Fibroblast of lung (primary cell): ENCODE measurements at regions not wholly inside any gene's neighbourhood (a gene's known extent, or its start where the extent isn't known, plus 50 kb on each side); places are given as distances from the start of the nearest gene placed in this dataset.

ENCODE experiments used
- DNase-seq, 2 donors: peaks; one replicate each; pipeline versions ENCODE4 v3.0.0 to v3.0.0-alpha.2; 2010; ENCODE audit warnings: low read depth in 2 of 2
- H2AFZ ChIP-seq: 2 replicates; pipeline ENCODE4 v1.5.1; 2012; ENCODE audit warnings: low read length, control low read depth, inconsistent platforms
- H3K27ac ChIP-seq: 2 replicates; pipeline ENCODE4 v1.5.1; 2011; ENCODE audit warnings: low read length, control low read depth; ENCODE audit not compliant: insufficient read depth
- H3K27me3 ChIP-seq: 2 replicates; pipeline ENCODE4 v1.5.1; 2011; ENCODE audit warnings: mild to moderate bottlenecking, low read length; ENCODE audit not compliant: control insufficient read depth, insufficient read depth
- H3K36me3 ChIP-seq: 2 replicates; pipeline ENCODE4 v1.5.1; 2011; ENCODE audit warnings: low read length; ENCODE audit not compliant: control insufficient read depth, insufficient read depth
- H3K4me1 ChIP-seq: 2 replicates; pipeline ENCODE4 v1.5.1; 2011; ENCODE audit warnings: low read length; ENCODE audit not compliant: control insufficient read depth, insufficient read depth; ENCODE audit errors: extremely low read depth
- H3K4me2 ChIP-seq: 2 replicates; pipeline ENCODE4 v1.5.1; 2011; ENCODE audit warnings: low read length, control low read depth; ENCODE audit not compliant: insufficient read depth; ENCODE audit errors: extremely low read depth
- H3K4me3 ChIP-seq, 4 experiments: fragments of 200-600 bp in 1 of 4; sonication (generic) in 1 of 4; replicated peaks in 1 of 4; 2 replicates each; pipeline ENCODE4 v1.5.1; 2011 to 2016; ENCODE audit warnings: low read length in 4 of 4, low read depth in 3 of 4, mild to moderate bottlenecking in 3 of 4, control low read depth in 2 of 4, inconsistent platforms in 1 of 4, mixed read lengths in 1 of 4; ENCODE audit not compliant: insufficient read depth in 1 of 4; ENCODE audit errors: control extremely low read depth in 1 of 4
- H3K79me2 ChIP-seq: 2 replicates; pipeline ENCODE4 v1.5.1; 2012; ENCODE audit warnings: mild to moderate bottlenecking, low read length, inconsistent platforms; ENCODE audit not compliant: control insufficient read depth, insufficient read depth
- H3K9ac ChIP-seq: 2 replicates; pipeline ENCODE4 v1.5.1; 2011; ENCODE audit warnings: mild to moderate bottlenecking, low read length, control low read depth; ENCODE audit not compliant: insufficient read depth
- H3K9me3 ChIP-seq: 2 replicates; pipeline ENCODE4 v1.5.1; 2012; ENCODE audit warnings: low read depth, low read length; ENCODE audit not compliant: control insufficient read depth, insufficient read depth
- H4K20me1 ChIP-seq: 2 replicates; pipeline ENCODE4 v1.5.1; 2011; ENCODE audit warnings: low read length; ENCODE audit not compliant: control insufficient read depth, insufficient read depth; ENCODE audit errors: extremely low read depth
- CTCF ChIP-seq, 2 donors: IDR thresholded peaks in 1 of 2; conservative IDR thresholded peaks in 1 of 2; 1 replicate in 1 of 2; 2 replicates in 1 of 2; pipeline ENCODE4 v1.5.1; 2011 to 2012; ENCODE audit warnings: low read length in 2 of 2, control low read depth in 1 of 2, inconsistent platforms in 1 of 2, low read depth in 1 of 2, mild to moderate bottlenecking in 1 of 2
- EZH2 ChIP-seq: IDR thresholded peaks from 2 replicates; pipeline ENCODE4 v1.5.1; 2012; ENCODE audit warnings: low read length, control low read depth, mild to moderate bottlenecking; ENCODE audit errors: missing control alignments

- H3K36me3 ChIP-seq, result no peaks in the 10 kb centered on the region
- no peak overlapping the region for H3K4me3 ChIP-seq
- no peaks in the 10 kb centered on the region for H3K27me3 ChIP-seq
- DNase-seq, result no peak
- TF ChIP-seq EZH2 (no peak), CTCF (conservative IDR thresholded peaks at IDR 0.05 in 1 of 2, IDR thresholded peaks at IDR 0.05 in 1 of 2; ENCODE audit: low read depth in 1 of 2, low read length in 2 of 2) (no peak)
- no peak overlapping the region for H3K27ac ChIP-seq
- no peaks in the 10 kb centered on the region for H3K79me2 ChIP-seq
- H3K9me3 ChIP-seq, result no peaks in the 10 kb centered on the region
- H4K20me1 ChIP-seq, result no peaks in the 10 kb centered on the region
- no peak overlapping the region for H3K9ac ChIP-seq
- no peak overlapping the region for H2AFZ ChIP-seq
- H3K4me2 ChIP-seq, result no peak overlapping the region
- no peaks in the 10 kb centered on the region for H3K4me1 ChIP-seq
Measured at GRCh38 chr7:28885771-28886170, 72.4 kb downstream of the TRIL start.

GRCh38 chr7:28882869-28883470, 75.2 kb downstream of the TRIL start:
- Histone ChIP-seq H3K27me3 (no peaks in the 10 kb centered on the region), H3K9me3 (no peaks in the 10 kb centered on the region), H3K4me2 (no peak overlapping the region), H2AFZ (no peak overlapping the region), H3K36me3 (no peaks in the 10 kb centered on the region), H3K27ac (no peak overlapping the region), H3K9ac (no peak overlapping the region), H3K4me3 (no peak overlapping the region), H4K20me1 (no peaks in the 10 kb centered on the region), H3K4me1 (no peaks in the 10 kb centered on the region), H3K79me2 (no peaks in the 10 kb centered on the region)
- TF ChIP-seq CTCF (conservative IDR thresholded peaks at IDR 0.05 in 1 of 2, IDR thresholded peaks at IDR 0.05 in 1 of 2; ENCODE audit: low read depth in 1 of 2, low read length in 2 of 2) (no peak), EZH2 (no peak)
- no peak for DNase-seq

- Histone ChIP-seq H3K27ac (no peak overlapping the region), H3K4me1 (no peaks in the 10 kb centered on the region), H3K4me3 (no peak overlapping the region), H3K9ac (no peak overlapping the region), H2AFZ (no peak overlapping the region), H3K36me3 (no peaks in the 10 kb centered on the region), H3K79me2 (no peaks in the 10 kb centered on the region), H4K20me1 (no peaks in the 10 kb centered on the region), H3K27me3 (no peaks in the 10 kb centered on the region), H3K9me3 (no peaks in the 10 kb centered on the region), H3K4me2 (no peak overlapping the region)
- peak in 1 of 2 donors; percentile 6 for DNase-seq
- TF ChIP-seq EZH2 (no peak), CTCF (conservative IDR thresholded peaks at IDR 0.05 in 1 of 2, IDR thresholded peaks at IDR 0.05 in 1 of 2; ENCODE audit: low read depth in 1 of 2, low read length in 2 of 2) (peak in 1 of 2 donors; percentile 13)
Measured at GRCh38 chr7:28879105-28879504, 79.0 kb downstream of the TRIL start.
